ENCODE measurements at regions not wholly inside any gene's neighbourhood (a gene's known extent, or its start where the extent isn't known, plus 50 kb on each side); places are given as distances from the start of the nearest gene placed in this dataset.

DNA sequence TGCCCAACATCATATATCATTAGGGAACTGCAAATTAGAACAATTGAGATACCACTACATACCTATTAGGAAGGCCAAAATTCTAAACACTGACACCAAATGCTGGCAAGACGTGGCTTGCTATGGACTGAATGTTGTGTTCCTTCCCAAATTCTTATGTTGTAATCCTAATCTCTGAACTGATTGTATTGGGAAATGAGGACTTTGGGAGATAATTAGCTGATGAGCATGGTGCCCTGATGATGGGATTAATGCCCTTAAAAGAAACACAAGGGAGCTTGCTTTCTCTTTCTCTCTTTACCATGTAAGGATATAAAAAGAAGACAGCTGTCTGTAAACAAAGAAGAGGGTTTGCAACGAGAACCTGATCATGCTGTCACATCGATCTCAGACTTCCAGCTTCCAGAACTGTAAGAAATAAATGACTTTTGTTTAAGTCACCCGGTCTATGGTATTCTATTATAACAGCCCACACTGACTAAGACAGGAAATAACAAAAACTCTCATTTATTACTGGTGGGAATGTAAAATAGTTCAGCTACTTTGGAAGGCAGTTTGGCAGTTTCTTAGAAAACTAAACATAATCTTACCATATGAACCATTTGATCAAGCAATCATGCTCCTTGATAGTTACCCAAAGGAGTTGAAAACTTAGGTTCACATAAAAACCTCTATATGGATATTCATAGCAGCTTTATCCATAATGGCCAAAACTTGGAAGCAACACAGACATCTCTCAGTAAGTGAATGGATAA, 458.3 kb upstream of the CBLB start:
- no peak for DNase-seq (ENCODE audit: low read depth in 6 of 9, low spot score in 9 of 9)
- Histone ChIP-seq H3K4me3 (ENCODE audit: low read length in 2 of 2) (no peak overlapping the region), H3K9me3 (ENCODE audit: control insufficient read depth in 2 of 2, insufficient read depth in 1 of 2, low read length in 1 of 2) (no peaks in the 10 kb centered on the region), H3K4me1 (ENCODE audit: control insufficient read depth in 2 of 2, insufficient read depth in 2 of 2, low read length in 2 of 2) (no peaks in the 10 kb centered on the region), H3K27me3 (ENCODE audit: control insufficient read depth in 2 of 2, insufficient read depth in 1 of 2, low read length in 1 of 2) (no peaks in the 10 kb centered on the region), H3K27ac (ENCODE audit: low read depth in 1 of 2, low read length in 1 of 2) (no peak overlapping the region), H3K36me3 (ENCODE audit: control insufficient read depth in 2 of 2, insufficient read depth in 2 of 2, low read length in 1 of 2) (no peaks in the 10 kb centered on the region)
- WGBS: 85% methylated on average over 4 of the region's 4 CpGs

DNA sequence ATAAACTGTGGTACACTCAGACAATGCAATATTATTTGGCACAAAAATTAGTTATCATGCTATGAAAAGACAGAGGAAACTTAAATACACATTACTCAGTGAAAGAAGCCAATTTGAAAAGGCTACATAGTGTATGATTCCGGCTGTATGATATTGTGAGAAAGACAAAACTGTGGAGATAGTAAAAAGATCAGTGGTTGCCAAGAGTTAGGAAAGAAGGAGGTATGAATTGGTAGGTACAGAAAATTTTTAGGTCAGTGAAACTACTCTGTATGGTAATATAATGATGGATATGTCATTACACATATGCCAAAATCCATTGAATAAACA, 458.8 kb upstream of the CBLB start:
- no peak for DNase-seq (ENCODE audit: low read depth in 6 of 9, low spot score in 9 of 9)
- no peaks in the 10 kb centered on the region for H3K27me3 ChIP-seq (ENCODE audit: control insufficient read depth in 2 of 2, insufficient read depth in 1 of 2, low read length in 1 of 2)
- no peaks in the 10 kb centered on the region for H3K4me1 ChIP-seq (ENCODE audit: control insufficient read depth in 2 of 2, insufficient read depth in 2 of 2, low read length in 2 of 2)
- H3K36me3 ChIP-seq (ENCODE audit: control insufficient read depth in 2 of 2, insufficient read depth in 2 of 2, low read length in 1 of 2): no peaks in the 10 kb centered on the region
- H3K4me3 ChIP-seq (ENCODE audit: low read length in 2 of 2): no peak overlapping the region
- WGBS: 91% methylated on average over 1 of the region's 1 CpG
- no peak overlapping the region for H3K27ac ChIP-seq (ENCODE audit: low read depth in 1 of 2, low read length in 1 of 2)
- H3K9me3 ChIP-seq (ENCODE audit: control insufficient read depth in 2 of 2, insufficient read depth in 1 of 2, low read length in 1 of 2): no peaks in the 10 kb centered on the region

DNA sequence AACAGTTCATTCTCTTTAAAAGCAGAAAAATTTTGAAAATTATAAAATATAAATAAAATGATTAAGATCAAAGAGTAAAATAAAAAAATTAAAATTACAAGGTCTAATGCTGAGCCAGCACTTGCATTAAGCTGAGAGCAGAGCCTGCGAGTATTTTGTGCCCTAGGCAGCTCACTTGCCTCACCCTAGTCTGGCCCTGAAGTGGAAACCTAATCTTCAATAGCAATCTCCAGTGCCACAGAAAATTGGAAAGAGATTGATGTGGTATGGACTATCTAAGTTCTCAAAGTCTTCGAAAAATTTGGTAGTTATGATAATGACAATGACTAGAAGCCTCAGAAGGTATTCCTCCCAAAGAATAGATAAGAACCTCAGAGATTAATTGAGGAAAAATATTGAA, 459.4 kb upstream of the CBLB start:
- WGBS: 93% methylated on average over 2 of the region's 2 CpGs
- DNase-seq (ENCODE audit: low read depth in 6 of 9, low spot score in 9 of 9): no peak
- H3K36me3 ChIP-seq (ENCODE audit: control insufficient read depth in 2 of 2, insufficient read depth in 2 of 2, low read length in 1 of 2): no peaks in the 10 kb centered on the region
- H3K27me3 ChIP-seq (ENCODE audit: control insufficient read depth in 2 of 2, insufficient read depth in 1 of 2, low read length in 1 of 2): no peaks in the 10 kb centered on the region
- no peak overlapping the region for H3K4me3 ChIP-seq (ENCODE audit: low read length in 2 of 2)
- H3K4me1 ChIP-seq (ENCODE audit: control insufficient read depth in 2 of 2, insufficient read depth in 2 of 2, low read length in 2 of 2): no peaks in the 10 kb centered on the region
- H3K27ac ChIP-seq (ENCODE audit: low read depth in 1 of 2, low read length in 1 of 2): no peak overlapping the region
- H3K9me3 ChIP-seq (ENCODE audit: control insufficient read depth in 2 of 2, insufficient read depth in 1 of 2, low read length in 1 of 2): no peaks in the 10 kb centered on the region

DNA sequence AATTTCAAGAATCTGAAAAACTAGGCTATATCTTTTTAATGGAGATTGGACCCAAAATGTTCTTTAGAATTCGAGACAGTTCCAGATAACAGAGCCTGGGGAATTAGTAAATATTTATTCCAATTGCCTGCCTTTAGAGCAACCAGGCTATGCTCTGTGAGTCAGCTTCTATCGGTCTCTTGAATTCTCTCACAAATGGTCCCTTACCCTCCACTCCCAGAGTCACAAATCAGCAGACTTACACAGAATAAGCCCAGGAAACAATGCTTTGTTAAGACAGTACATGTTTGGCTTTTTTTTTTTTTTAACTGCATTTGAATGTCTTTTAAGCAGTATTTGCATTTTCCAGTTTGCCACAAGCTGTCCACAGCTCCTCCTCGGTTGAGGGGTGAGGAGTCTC, 460.7 kb upstream of the CBLB start:
- no peak overlapping the region for H3K4me3 ChIP-seq (ENCODE audit: low read length in 2 of 2)
- 92% methylated on average over 3 of the region's 3 CpGs for WGBS
- no peak for DNase-seq (ENCODE audit: low read depth in 6 of 9, low spot score in 9 of 9)
- H3K9me3 ChIP-seq (ENCODE audit: control insufficient read depth in 2 of 2, insufficient read depth in 1 of 2, low read length in 1 of 2): no peaks in the 10 kb centered on the region
- H3K36me3 ChIP-seq (ENCODE audit: control insufficient read depth in 2 of 2, insufficient read depth in 2 of 2, low read length in 1 of 2): no peaks in the 10 kb centered on the region
- no peaks in the 10 kb centered on the region for H3K27me3 ChIP-seq (ENCODE audit: control insufficient read depth in 2 of 2, insufficient read depth in 1 of 2, low read length in 1 of 2)
- H3K27ac ChIP-seq (ENCODE audit: low read depth in 1 of 2, low read length in 1 of 2): no peak overlapping the region
- H3K4me1 ChIP-seq (ENCODE audit: control insufficient read depth in 2 of 2, insufficient read depth in 2 of 2, low read length in 2 of 2): no peaks in the 10 kb centered on the region

DNA sequence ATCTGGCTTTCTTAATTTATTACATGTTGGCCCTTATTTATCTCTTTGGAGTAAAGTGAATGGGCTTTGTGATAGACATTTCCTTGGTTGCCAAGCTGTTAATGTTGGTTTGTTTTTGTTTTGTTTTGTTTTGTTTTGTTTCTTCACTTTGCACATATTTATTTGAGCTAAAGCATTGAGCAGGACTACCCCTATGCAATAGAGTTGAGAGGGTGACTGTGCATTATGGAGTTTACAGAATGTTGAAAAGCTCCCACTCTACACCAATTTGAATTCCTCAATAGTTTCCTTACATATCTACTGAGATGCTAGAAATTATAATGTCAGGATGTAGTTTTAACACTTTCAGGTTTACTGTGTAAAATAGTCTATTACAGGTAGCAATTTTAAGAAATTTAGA, 462.8 kb upstream of the CBLB start:
- no peaks in the 10 kb centered on the region for H3K9me3 ChIP-seq (ENCODE audit: control insufficient read depth in 2 of 2, insufficient read depth in 1 of 2, low read length in 1 of 2)
- H3K27ac ChIP-seq (ENCODE audit: low read depth in 1 of 2, low read length in 1 of 2): no peak overlapping the region
- no peaks in the 10 kb centered on the region for H3K4me1 ChIP-seq (ENCODE audit: control insufficient read depth in 2 of 2, insufficient read depth in 2 of 2, low read length in 2 of 2)
- H3K36me3 ChIP-seq (ENCODE audit: control insufficient read depth in 2 of 2, insufficient read depth in 2 of 2, low read length in 1 of 2): no peaks in the 10 kb centered on the region
- no peaks in the 10 kb centered on the region for H3K27me3 ChIP-seq (ENCODE audit: control insufficient read depth in 2 of 2, insufficient read depth in 1 of 2, low read length in 1 of 2)
- H3K4me3 ChIP-seq (ENCODE audit: low read length in 2 of 2): no peak overlapping the region
- no peak for DNase-seq (ENCODE audit: low read depth in 6 of 9, low spot score in 9 of 9)

DNA sequence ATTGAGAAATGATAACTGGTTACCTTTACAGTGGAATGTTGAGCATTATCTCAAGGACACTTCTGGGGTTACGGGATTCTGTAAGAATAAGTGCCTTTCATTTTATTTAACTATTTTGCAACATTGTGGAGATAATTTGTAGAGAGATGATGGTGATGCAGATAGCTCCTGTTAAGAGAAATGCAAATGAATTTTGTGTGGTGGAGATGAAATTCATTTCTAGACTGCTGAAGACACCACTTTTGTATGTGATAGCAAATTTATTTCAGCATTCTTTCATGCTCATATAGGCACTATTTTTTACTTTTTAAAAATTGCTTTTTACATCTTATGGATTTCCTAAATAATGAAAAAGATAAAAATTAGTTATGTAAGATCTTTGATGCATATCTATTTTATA, 463.3 kb upstream of the CBLB start:
- H3K27me3 ChIP-seq (ENCODE audit: control insufficient read depth in 2 of 2, insufficient read depth in 1 of 2, low read length in 1 of 2): no peaks in the 10 kb centered on the region
- no peak overlapping the region for H3K4me3 ChIP-seq (ENCODE audit: low read length in 2 of 2)
- no peaks in the 10 kb centered on the region for H3K36me3 ChIP-seq (ENCODE audit: control insufficient read depth in 2 of 2, insufficient read depth in 2 of 2, low read length in 1 of 2)
- H3K4me1 ChIP-seq (ENCODE audit: control insufficient read depth in 2 of 2, insufficient read depth in 2 of 2, low read length in 2 of 2): no peaks in the 10 kb centered on the region
- DNase-seq (ENCODE audit: low read depth in 6 of 9, low spot score in 9 of 9): no peak
- WGBS: 95% methylated on average over 1 of the region's 1 CpG
- H3K9me3 ChIP-seq (ENCODE audit: control insufficient read depth in 2 of 2, insufficient read depth in 1 of 2, low read length in 1 of 2): no peaks in the 10 kb centered on the region
- no peak overlapping the region for H3K27ac ChIP-seq (ENCODE audit: low read depth in 1 of 2, low read length in 1 of 2)

DNA sequence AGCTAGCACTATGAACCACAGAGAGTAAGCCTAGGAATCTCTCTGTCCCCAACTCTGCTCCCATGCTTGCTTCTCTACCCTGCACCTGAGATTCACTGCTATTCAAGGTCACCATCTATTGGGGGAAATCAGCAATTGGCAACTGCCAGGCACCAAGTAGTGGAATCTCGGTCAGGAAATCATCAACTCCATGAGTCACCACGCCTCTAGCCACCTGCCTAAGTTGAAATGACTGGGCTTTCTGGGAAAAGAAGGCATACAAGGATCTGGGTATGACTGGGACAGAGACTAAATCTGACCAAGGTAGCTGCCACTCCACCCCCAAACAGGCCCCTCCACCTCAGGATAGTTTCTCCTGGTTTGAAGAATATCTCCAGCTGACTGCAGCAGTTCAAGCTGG, 464.1 kb upstream of the CBLB start:
- no peak overlapping the region for H3K4me3 ChIP-seq (ENCODE audit: low read length in 2 of 2)
- H3K4me1 ChIP-seq (ENCODE audit: control insufficient read depth in 2 of 2, insufficient read depth in 2 of 2, low read length in 2 of 2): no peaks in the 10 kb centered on the region
- no peak overlapping the region for H3K27ac ChIP-seq (ENCODE audit: low read depth in 1 of 2, low read length in 1 of 2)
- H3K27me3 ChIP-seq (ENCODE audit: control insufficient read depth in 2 of 2, insufficient read depth in 1 of 2, low read length in 1 of 2): no peaks in the 10 kb centered on the region
- DNase-seq (ENCODE audit: low read depth in 6 of 9, low spot score in 9 of 9): no peak
- no peaks in the 10 kb centered on the region for H3K9me3 ChIP-seq (ENCODE audit: control insufficient read depth in 2 of 2, insufficient read depth in 1 of 2, low read length in 1 of 2)
- WGBS: 98% methylated on average over 2 of the region's 2 CpGs
- H3K36me3 ChIP-seq (ENCODE audit: control insufficient read depth in 2 of 2, insufficient read depth in 2 of 2, low read length in 1 of 2): no peaks in the 10 kb centered on the region

DNA sequence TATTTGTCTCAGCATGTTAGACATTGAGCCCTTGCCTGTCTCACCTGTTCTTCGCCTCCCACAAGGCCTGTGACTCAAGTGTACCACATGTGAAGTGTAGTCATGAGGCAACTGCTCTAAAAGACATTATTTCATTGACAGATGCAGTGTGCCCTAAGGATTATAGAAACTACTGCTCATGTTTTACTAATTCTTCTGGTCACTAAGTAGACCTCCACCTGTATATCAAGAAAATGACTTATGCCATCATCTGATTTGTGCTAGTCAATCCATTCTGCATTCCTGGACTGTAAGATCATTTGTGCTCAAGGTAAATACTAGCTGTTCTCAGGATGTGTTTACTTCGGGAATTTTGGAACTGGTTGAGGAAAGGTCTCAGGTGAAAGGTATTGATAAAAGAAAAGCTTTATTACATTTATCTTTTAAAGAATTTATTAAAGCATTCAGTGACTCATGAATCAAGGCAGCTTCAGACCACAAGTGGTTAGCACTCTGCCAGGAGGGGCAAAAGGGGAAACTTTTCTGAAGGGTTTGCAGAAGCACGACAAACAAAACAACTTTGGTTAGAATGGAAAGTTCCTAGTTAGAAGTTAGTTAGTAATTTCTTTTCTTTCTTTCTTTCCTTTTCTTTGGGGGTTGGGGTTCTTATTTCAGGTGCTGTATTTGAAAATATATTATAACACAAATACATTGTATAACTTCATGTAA, 465.3 kb upstream of the CBLB start:
- 47% methylated on average over 3 of the region's 3 CpGs for WGBS
- DNase-seq (ENCODE audit: low read depth in 6 of 9, low spot score in 9 of 9): no peak
- Histone ChIP-seq H3K36me3 (ENCODE audit: control insufficient read depth in 2 of 2, insufficient read depth in 2 of 2, low read length in 1 of 2) (no peaks in the 10 kb centered on the region), H3K27ac (ENCODE audit: low read depth in 1 of 2, low read length in 1 of 2) (no peak overlapping the region), H3K9me3 (ENCODE audit: control insufficient read depth in 2 of 2, insufficient read depth in 1 of 2, low read length in 1 of 2) (no peaks in the 10 kb centered on the region), H3K27me3 (ENCODE audit: control insufficient read depth in 2 of 2, insufficient read depth in 1 of 2, low read length in 1 of 2) (no peaks in the 10 kb centered on the region), H3K4me1 (ENCODE audit: control insufficient read depth in 2 of 2, insufficient read depth in 2 of 2, low read length in 2 of 2) (no peaks in the 10 kb centered on the region), H3K4me3 (ENCODE audit: low read length in 2 of 2) (no peak overlapping the region)

DNA sequence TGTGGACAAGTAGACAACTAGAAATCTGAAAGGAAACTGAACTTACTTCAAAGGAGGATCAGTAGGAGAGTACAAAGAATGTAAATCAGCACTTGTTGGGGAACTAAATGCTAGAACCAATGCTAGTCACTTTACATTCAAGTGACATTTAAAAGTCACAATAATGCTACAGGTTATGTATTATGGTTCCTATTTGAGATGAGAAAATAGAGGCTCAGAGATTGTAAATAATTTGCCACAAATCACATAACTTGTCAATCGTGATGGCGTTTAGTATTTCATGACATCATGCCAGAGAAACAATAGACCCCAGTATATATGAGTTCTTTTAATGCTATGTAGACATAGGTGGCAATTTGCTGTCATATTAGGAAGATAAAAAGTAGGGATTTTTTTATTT, 467.8 kb upstream of the CBLB start:
- 97% methylated on average over 2 of the region's 2 CpGs for WGBS
- H3K27me3 ChIP-seq (ENCODE audit: control insufficient read depth in 2 of 2, insufficient read depth in 1 of 2, low read length in 1 of 2): no peaks in the 10 kb centered on the region
- no peak overlapping the region for H3K27ac ChIP-seq (ENCODE audit: low read depth in 1 of 2, low read length in 1 of 2)
- H3K36me3 ChIP-seq (ENCODE audit: control insufficient read depth in 2 of 2, insufficient read depth in 2 of 2, low read length in 1 of 2): no peaks in the 10 kb centered on the region
- DNase-seq (ENCODE audit: low read depth in 6 of 9, low spot score in 9 of 9): no peak
- no peak overlapping the region for H3K4me3 ChIP-seq (ENCODE audit: low read length in 2 of 2)
- no peaks in the 10 kb centered on the region for H3K9me3 ChIP-seq (ENCODE audit: control insufficient read depth in 2 of 2, insufficient read depth in 1 of 2, low read length in 1 of 2)
- no peaks in the 10 kb centered on the region for H3K4me1 ChIP-seq (ENCODE audit: control insufficient read depth in 2 of 2, insufficient read depth in 2 of 2, low read length in 2 of 2)
